Activated CD8-positive, alpha-beta memory T cell treated with anti-CD3 and anti-CD28 coated beads, Interleukin-2, amount 10 ng/mL, durations not matched to agents 7 days and 5 days (primary cell): ENCODE measurements at regions not wholly inside any gene's neighbourhood (a gene's known extent, or its start where the extent isn't known, plus 50 kb on each side); places are given as distances from the start of the nearest gene placed in this dataset.

Source experiments
- ATAC-seq: fragments of 150-1000 bp; cut with Tn5 transposase; one replicate; pipeline ENCODE4 v1.10.0; 2021; ENCODE audit warnings: moderate library complexity
- CTCF ChIA-PET: fragments of 350-600 bp; sonication (Branson Sonifier 250); formaldehyde crosslinking; loops from one replicate; lab custom pipeline; 2021; ENCODE audit warnings: antibody characterized with exemption; lab: Charles Lee
- DNase-seq: peaks from one replicate; pipeline ENCODE4 v3.0.0-alpha.2; 2020
- H3K27ac Mint-ChIP-seq: one replicate; pipeline ENCODE4 v1.8.0; 2021; ENCODE audit warnings: mild to moderate bottlenecking, mixed read lengths
- H3K27me3 Mint-ChIP-seq: one replicate; pipeline ENCODE4 v1.8.0; 2021; ENCODE audit warnings: mixed read lengths
- H3K36me3 Mint-ChIP-seq: one replicate; pipeline ENCODE4 v1.8.0; 2021; ENCODE audit warnings: mild to moderate bottlenecking, mixed read lengths
- H3K4me1 Mint-ChIP-seq: one replicate; pipeline ENCODE4 v1.8.0; 2021; ENCODE audit warnings: mixed read lengths
- H3K4me3 Mint-ChIP-seq: one replicate; pipeline ENCODE4 v1.8.0; 2021; ENCODE audit warnings: mild to moderate bottlenecking, moderate library complexity, mixed read lengths
- H3K9me3 Mint-ChIP-seq: one replicate; pipeline ENCODE4 v1.8.0; 2022; ENCODE audit warnings: low read depth, mixed read lengths

DNA sequence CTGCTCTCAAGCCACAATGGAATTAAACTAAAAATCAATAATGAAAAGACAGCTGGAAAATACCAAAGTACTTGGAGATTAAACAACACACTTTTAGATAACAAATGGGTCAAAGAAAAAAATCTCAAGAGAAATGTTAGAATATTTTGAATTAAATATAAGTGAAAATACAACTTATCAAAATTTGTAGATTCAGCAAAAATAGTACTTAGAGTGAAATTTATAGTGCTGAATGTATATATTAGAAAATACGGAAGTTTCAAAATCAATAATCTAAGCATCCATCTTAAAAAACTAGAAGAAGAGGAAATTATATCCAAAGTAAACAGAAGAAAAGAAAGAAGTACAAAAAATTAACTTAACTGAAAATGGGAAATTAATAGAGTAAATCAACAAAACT lies 179.2 kb upstream of the CDH11 start:
- H3K27ac Mint-ChIP-seq = no peak overlapping the region
- no peak for ATAC-seq
- H3K4me1 Mint-ChIP-seq = no peaks in the 10 kb centered on the region
- peaks cover 2% of the 10 kb centered on the region for H3K9me3 Mint-ChIP-seq
- CTCF ChIA-PET = no interaction called here
- H3K4me3 Mint-ChIP-seq = no peak overlapping the region
- DNase-seq = no peak
- no peaks in the 10 kb centered on the region for H3K36me3 Mint-ChIP-seq
- H3K27me3 Mint-ChIP-seq = no peaks in the 10 kb centered on the region

- CTCF ChIA-PET = no interaction called here
- no peaks in the 10 kb centered on the region for H3K27me3 Mint-ChIP-seq
Observed at GRCh38 chr16:65297453-65297852, 175.6 kb upstream of the CDH11 start.

GRCh38 chr16:65295527-65295926 lies 173.7 kb upstream of the CDH11 start:
- Mint-ChIP-seq H3K4me1 (no peaks in the 10 kb centered on the region), H3K4me3 (no peak overlapping the region), H3K27me3 (no peaks in the 10 kb centered on the region), H3K9me3 (peaks cover 17% of the 10 kb centered on the region), H3K36me3 (no peaks in the 10 kb centered on the region), H3K27ac (no peak overlapping the region)
- ATAC-seq (no peak), DNase-seq (no peak)
- CTCF ChIA-PET = no interaction called here

More at GRCh38 chr16:65297453-65297852, 175.6 kb upstream of the CDH11 start:
- DNase-seq (no peak), ATAC-seq (no peak)
- Mint-ChIP-seq H3K36me3 (no peaks in the 10 kb centered on the region), H3K9me3 (peaks cover 13% of the 10 kb centered on the region), H3K4me1 (no peaks in the 10 kb centered on the region), H3K27ac (no peak overlapping the region), H3K4me3 (no peak overlapping the region)

DNA sequence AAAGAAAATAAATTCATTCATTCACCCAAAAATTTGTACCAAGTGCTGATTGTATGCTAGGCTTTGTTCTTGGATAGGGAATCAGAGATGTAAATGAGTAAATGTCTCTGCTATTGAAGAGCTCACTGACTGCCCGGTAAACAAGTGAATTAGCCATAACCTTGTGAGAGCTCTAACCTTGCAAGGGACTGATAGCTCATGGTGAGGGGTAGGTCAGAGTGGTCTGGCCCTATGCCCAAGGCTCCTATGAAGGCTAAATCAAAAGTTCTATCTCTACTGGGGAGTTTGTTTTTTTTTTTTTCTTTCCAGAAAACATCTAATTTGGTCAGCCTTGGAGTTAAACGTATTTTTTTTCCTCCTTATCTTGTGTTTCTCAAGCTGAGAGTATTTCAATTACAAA lies 172.8 kb upstream of the CDH11 start:
- Mint-ChIP-seq H3K9me3 (peaks cover 17% of the 10 kb centered on the region), H3K36me3 (no peaks in the 10 kb centered on the region), H3K4me3 (no peak overlapping the region), H3K27ac (no peak overlapping the region), H3K27me3 (no peaks in the 10 kb centered on the region), H3K4me1 (no peaks in the 10 kb centered on the region)
- ATAC-seq (no peak), DNase-seq (no peak)
- CTCF ChIA-PET = no interaction called here

GRCh38 chr16:65294165-65294564 lies 172.3 kb upstream of the CDH11 start:
- DNase-seq (no peak), ATAC-seq (no peak)
- no peaks in the 10 kb centered on the region for H3K27me3 Mint-ChIP-seq
- no peaks in the 10 kb centered on the region for H3K4me1 Mint-ChIP-seq
- H3K36me3 Mint-ChIP-seq = no peaks in the 10 kb centered on the region
- H3K4me3 Mint-ChIP-seq = no peak overlapping the region
- H3K9me3 Mint-ChIP-seq = peaks cover 17% of the 10 kb centered on the region
- H3K27ac Mint-ChIP-seq = no peak overlapping the region
- CTCF ChIA-PET = no interaction called here

- Mint-ChIP-seq H3K27ac (no peak overlapping the region), H3K4me3 (no peak overlapping the region)
- no peak for ATAC-seq
Observed at GRCh38 chr16:65289022-65289421, 167.2 kb upstream of the CDH11 start.

DNA sequence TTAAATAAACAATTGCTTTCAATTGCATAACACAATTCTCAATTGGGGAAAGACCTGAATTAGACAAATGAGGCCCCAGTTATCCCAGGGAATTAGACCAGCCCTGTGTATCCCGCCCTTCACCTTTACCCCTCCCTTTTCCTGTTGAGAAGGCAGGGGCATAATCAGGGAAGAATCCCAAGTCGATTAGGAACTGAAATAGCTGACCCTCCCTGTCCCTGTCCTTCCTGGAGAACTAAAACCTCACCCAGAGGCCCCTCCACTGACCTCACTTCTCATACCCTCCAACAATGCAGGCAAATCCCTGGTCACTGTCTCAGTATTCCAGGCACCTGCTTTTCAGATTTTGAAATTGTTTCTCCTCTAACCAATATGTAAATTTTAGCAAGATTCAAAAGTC lies 165.4 kb upstream of the CDH11 start:
- H3K4me3 Mint-ChIP-seq = no peak overlapping the region
- CTCF ChIA-PET = no interaction called here
- no peaks in the 10 kb centered on the region for H3K27me3 Mint-ChIP-seq
- no peaks in the 10 kb centered on the region for H3K4me1 Mint-ChIP-seq
- DNase-seq (no peak), ATAC-seq (no peak)
- no peaks in the 10 kb centered on the region for H3K36me3 Mint-ChIP-seq
- H3K9me3 Mint-ChIP-seq = peaks cover 6% of the 10 kb centered on the region
- H3K27ac Mint-ChIP-seq = no peak overlapping the region

More at GRCh38 chr16:65289022-65289421, 167.2 kb upstream of the CDH11 start:
- Mint-ChIP-seq H3K4me1 (no peaks in the 10 kb centered on the region), H3K36me3 (no peaks in the 10 kb centered on the region), H3K9me3 (peaks cover 7% of the 10 kb centered on the region), H3K27me3 (no peaks in the 10 kb centered on the region)
- no peak for DNase-seq
- CTCF ChIA-PET = no interaction called here

DNA sequence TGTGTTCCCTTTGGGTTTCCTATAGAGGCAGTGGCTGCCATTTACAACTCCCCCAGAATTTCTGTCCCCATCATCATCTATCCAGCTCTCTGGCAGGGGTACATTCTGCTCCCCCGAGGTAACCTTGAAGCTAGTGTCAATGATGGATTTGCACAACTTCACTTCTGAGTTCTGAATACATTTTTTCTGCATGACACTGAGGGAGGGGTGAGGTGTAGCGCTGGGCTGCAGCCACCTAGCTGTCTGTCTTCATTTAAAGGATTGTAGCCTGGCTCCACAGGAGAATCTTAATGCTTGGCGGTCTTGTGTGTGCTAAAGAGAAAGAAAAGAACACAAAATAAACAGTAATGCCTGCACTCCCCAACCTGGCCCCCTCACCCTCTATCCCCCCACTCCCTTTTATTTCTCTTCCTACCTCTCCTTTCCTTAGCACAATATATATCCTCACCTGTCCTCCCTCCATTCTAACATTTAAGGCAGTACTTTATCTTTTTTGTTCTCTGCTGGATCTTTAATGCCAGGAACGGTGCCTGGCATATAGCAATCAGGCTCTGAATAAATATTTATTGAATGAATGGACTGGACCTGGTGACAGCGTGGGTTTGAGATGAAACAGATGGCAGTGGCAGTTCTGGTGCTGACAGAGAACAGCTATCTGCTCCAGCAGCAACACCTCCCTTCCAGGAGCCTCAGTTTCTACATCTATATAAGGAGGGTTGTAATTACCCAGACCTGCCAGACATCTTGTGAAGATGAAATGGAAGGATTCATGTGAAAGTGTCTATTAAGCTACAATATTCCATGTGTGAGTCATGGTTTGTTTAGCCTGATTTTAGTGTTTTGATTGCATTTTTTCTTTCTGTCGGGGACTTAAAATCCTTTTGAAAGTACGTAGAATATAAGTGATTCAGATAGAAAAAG lies 163.5 kb upstream of the CDH11 start:
- no peak for DNase-seq
- Mint-ChIP-seq H3K4me1 (no peaks in the 10 kb centered on the region), H3K36me3 (no peaks in the 10 kb centered on the region), H3K9me3 (peaks cover 2% of the 10 kb centered on the region), H3K27me3 (no peaks in the 10 kb centered on the region), H3K4me3 (no peak overlapping the region), H3K27ac (no peak overlapping the region)
- CTCF ChIA-PET = no interaction called here
- no peak for ATAC-seq

GRCh38 chr16:65284626-65285025 lies 162.8 kb upstream of the CDH11 start:
- DNase-seq (no peak), ATAC-seq (no peak)
- Mint-ChIP-seq H3K36me3 (no peaks in the 10 kb centered on the region), H3K4me3 (no peak overlapping the region), H3K9me3 (peaks cover 2% of the 10 kb centered on the region), H3K27ac (no peak overlapping the region), H3K4me1 (no peaks in the 10 kb centered on the region), H3K27me3 (no peaks in the 10 kb centered on the region)
- CTCF ChIA-PET = no interaction called here

GRCh38 chr16:65283181-65283651 lies 161.4 kb upstream of the CDH11 start:
- Mint-ChIP-seq H3K4me3 (no peak overlapping the region), H3K27me3 (no peaks in the 10 kb centered on the region), H3K36me3 (no peaks in the 10 kb centered on the region), H3K4me1 (no peaks in the 10 kb centered on the region), H3K27ac (no peak overlapping the region), H3K9me3 (peaks cover 5% of the 10 kb centered on the region)
- CTCF ChIA-PET = no interaction called here
- ATAC-seq (no peak), DNase-seq (no peak)

DNA sequence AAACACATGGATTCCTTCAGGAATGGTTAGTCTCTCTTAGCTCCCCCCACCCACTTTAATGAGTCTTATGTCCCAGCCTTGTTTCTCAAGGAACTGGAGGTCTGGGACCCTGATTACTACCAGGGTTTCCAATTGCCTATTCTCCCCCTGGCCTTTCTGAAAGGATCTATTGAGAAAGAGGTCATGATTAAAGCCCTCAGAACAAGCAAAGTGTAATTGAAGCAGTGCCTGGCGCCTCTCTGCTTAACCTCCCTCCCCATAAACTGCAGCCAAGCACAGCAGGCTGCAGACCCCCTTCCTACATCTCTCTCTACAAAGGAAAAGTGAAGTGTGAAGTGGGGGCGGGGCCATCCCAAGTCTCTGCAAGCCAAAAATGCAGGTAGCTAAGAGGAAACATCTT lies 159.7 kb upstream of the CDH11 start:
- CTCF ChIA-PET = no interaction called here
- no peak for ATAC-seq
- no peaks in the 10 kb centered on the region for H3K4me1 Mint-ChIP-seq
- H3K27me3 Mint-ChIP-seq = no peaks in the 10 kb centered on the region
- no peaks in the 10 kb centered on the region for H3K36me3 Mint-ChIP-seq
- peaks cover 9% of the 10 kb centered on the region for H3K9me3 Mint-ChIP-seq
- no peak for DNase-seq
- no peak overlapping the region for H3K4me3 Mint-ChIP-seq
- H3K27ac Mint-ChIP-seq = no peak overlapping the region

GRCh38 chr16:65280845-65281512 lies 159.1 kb upstream of the CDH11 start:
- no peaks in the 10 kb centered on the region for H3K4me1 Mint-ChIP-seq
- no peaks in the 10 kb centered on the region for H3K27me3 Mint-ChIP-seq
- peaks cover 9% of the 10 kb centered on the region for H3K9me3 Mint-ChIP-seq
- no peak for ATAC-seq
- no peak overlapping the region for H3K4me3 Mint-ChIP-seq
- H3K27ac Mint-ChIP-seq = no peak overlapping the region
- H3K36me3 Mint-ChIP-seq = no peaks in the 10 kb centered on the region
- CTCF ChIA-PET = no interaction called here
- DNase-seq = no peak

DNA sequence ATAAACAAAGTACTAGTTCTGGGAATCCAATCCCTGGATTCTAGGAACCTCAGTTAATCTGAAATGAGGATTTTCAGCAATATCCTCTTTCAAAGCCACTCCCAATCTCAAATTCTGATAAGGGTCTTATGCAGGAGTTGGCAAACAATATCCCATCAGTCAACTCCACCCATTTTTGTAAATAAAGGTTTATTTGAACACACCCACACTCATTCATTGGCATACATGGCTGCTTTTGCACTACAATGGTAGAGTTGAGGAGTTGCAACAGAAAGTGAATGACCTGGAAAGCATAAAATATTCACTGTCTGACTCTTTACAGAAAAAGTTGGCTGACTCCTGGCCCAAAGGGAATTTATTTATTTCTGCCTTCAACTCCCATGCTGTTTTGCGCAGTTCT lies 157.7 kb upstream of the CDH11 start:
- Mint-ChIP-seq H3K4me3 (no peak overlapping the region), H3K4me1 (no peaks in the 10 kb centered on the region), H3K27ac (no peak overlapping the region), H3K36me3 (no peaks in the 10 kb centered on the region), H3K27me3 (no peaks in the 10 kb centered on the region), H3K9me3 (peaks cover 12% of the 10 kb centered on the region)
- no peak for ATAC-seq
- no peak for DNase-seq
- CTCF ChIA-PET = no interaction called here

GRCh38 chr16:65278874-65279273 lies 157.0 kb upstream of the CDH11 start:
- Mint-ChIP-seq H3K27ac (no peak overlapping the region), H3K4me3 (no peak overlapping the region), H3K9me3 (peaks cover 12% of the 10 kb centered on the region), H3K27me3 (no peaks in the 10 kb centered on the region), H3K4me1 (no peaks in the 10 kb centered on the region), H3K36me3 (no peaks in the 10 kb centered on the region)
- CTCF ChIA-PET = no interaction called here
- DNase-seq (no peak), ATAC-seq (no peak)
